SU-DHL-6 (cell line): ENCODE measurements at regions not wholly inside any gene's neighbourhood (a gene's known extent, or its start where the extent isn't known, plus 50 kb on each side); places are given as distances from the start of the nearest gene placed in this dataset.

ENCODE experiments used
- EZH2phosphoT487 ChIP-seq: fragments of 200-600 bp; sonication (generic), shearing (Covaris generic); conservative IDR thresholded peaks from 2 replicates; pipeline ENCODE4 v1.6.1; 2018; ENCODE audit warnings: mild to moderate bottlenecking, antibody characterized with exemption, low read length, moderate library complexity, mixed read lengths
- TF ChIP-seq, protein P1 (sequence below): fragments of 200-600 bp; sonication (generic); IDR thresholded peaks from one replicate; pipeline ENCODE4 v1.5.1; 2017; ENCODE audit warnings: antibody characterized with exemption, mild to moderate bottlenecking, low read length, moderate library complexity; ENCODE audit not compliant: insufficient read depth, poor library complexity, severe bottlenecking

DNA sequence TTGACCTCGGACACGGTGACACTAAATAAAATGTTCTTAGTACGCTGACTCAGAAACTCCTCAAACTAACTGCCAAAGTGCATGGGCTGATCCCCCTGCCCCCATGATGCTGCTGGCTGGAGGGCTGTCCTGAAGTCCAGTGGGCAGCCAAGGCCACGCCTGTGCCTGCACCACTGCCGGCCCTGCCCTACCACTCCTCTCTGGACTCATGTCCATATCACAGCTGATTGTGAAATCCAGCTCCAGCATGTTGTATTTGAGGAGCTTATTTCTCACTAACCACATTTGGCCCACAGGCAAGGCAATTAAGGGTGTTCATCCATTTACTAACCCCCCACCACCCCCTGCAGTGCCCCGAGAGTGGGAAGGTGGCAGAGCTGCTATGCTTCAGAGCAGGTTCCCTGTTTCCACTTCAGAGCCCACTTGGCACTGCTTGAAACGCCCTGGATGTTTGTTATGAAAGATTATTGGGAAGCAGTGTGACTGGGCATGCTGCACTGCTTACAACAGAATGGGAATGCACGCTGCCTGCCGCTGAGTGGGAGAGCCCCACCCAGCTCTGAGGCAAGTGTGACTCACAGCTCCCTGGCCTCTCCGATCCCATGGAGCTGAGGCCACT lies 114.0 kb downstream of the UQCRFS1 start:
- TF ChIP-seq, protein P1, sequence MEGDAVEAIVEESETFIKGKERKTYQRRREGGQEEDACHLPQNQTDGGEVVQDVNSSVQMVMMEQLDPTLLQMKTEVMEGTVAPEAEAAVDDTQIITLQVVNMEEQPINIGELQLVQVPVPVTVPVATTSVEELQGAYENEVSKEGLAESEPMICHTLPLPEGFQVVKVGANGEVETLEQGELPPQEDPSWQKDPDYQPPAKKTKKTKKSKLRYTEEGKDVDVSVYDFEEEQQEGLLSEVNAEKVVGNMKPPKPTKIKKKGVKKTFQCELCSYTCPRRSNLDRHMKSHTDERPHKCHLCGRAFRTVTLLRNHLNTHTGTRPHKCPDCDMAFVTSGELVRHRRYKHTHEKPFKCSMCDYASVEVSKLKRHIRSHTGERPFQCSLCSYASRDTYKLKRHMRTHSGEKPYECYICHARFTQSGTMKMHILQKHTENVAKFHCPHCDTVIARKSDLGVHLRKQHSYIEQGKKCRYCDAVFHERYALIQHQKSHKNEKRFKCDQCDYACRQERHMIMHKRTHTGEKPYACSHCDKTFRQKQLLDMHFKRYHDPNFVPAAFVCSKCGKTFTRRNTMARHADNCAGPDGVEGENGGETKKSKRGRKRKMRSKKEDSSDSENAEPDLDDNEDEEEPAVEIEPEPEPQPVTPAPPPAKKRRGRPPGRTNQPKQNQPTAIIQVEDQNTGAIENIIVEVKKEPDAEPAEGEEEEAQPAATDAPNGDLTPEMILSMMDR, result no peak
- no peak for TF ChIP-seq EZH2phosphoT487
